Stimulated activated naive B cell treated with anti-CD40 and anti-IgM and Interleukin-4, amounts not matched to agents 10 μg/mL and 1 μg/mL and 100 μg/mL, for 72 hours (primary cell): ENCODE measurements at regions not wholly inside any gene's neighbourhood (a gene's known extent, or its start where the extent isn't known, plus 50 kb on each side); places are given as distances from the start of the nearest gene placed in this dataset.

ENCODE experiments used
- ATAC-seq, 2 donors: fragments of 150-1000 bp; cut with Tn5 transposase; replicated peaks; 2 replicates each; pipeline ENCODE4 v1.10.0; 2021; ENCODE audit warnings: moderate library complexity in 1 of 2
- DNase-seq: peaks from one replicate; pipeline ENCODE4 v3.0.0; 2021
- H3K27ac Mint-ChIP-seq: one replicate; pipeline ENCODE4 v1.8.0; 2022; ENCODE audit warnings: mild to moderate bottlenecking, mixed read lengths
- H3K27me3 Mint-ChIP-seq, 2 donors: one replicate each; pipeline ENCODE4 v1.8.0; 2022; ENCODE audit warnings: mixed read lengths in 2 of 2
- H3K36me3 Mint-ChIP-seq, 2 donors: one replicate each; pipeline ENCODE4 v1.8.0; 2022; ENCODE audit warnings: mixed read lengths in 2 of 2, mild to moderate bottlenecking in 1 of 2
- H3K4me1 Mint-ChIP-seq, 2 donors: one replicate each; pipeline ENCODE4 v1.8.0; 2022; ENCODE audit warnings: mixed read lengths in 2 of 2, mild to moderate bottlenecking in 1 of 2
- H3K4me3 Mint-ChIP-seq, 2 donors: one replicate each; pipeline ENCODE4 v1.8.0; 2022; ENCODE audit warnings: mild to moderate bottlenecking in 2 of 2, mixed read lengths in 2 of 2, moderate library complexity in 1 of 2
- H3K9me3 Mint-ChIP-seq, 2 donors: one replicate each; pipeline ENCODE4 v1.8.0; 2022; ENCODE audit warnings: mixed read lengths in 2 of 2, mild to moderate bottlenecking in 1 of 2

GRCh38 chr2:188146888-188147287, 144.8 kb upstream of the GULP1 start:
- peaks cover 0 to 2% of the 10 kb centered on the region in 2 donors for H3K9me3 Mint-ChIP-seq
- H3K4me3 Mint-ChIP-seq, result no peak overlapping the region
- ATAC-seq (no peak), DNase-seq (no peak)
- no peak overlapping the region for H3K27ac Mint-ChIP-seq
- H3K27me3 Mint-ChIP-seq, result no peaks in the 10 kb centered on the region
- no peaks in the 10 kb centered on the region for H3K36me3 Mint-ChIP-seq
- H3K4me1 Mint-ChIP-seq, result no peaks in the 10 kb centered on the region

DNA sequence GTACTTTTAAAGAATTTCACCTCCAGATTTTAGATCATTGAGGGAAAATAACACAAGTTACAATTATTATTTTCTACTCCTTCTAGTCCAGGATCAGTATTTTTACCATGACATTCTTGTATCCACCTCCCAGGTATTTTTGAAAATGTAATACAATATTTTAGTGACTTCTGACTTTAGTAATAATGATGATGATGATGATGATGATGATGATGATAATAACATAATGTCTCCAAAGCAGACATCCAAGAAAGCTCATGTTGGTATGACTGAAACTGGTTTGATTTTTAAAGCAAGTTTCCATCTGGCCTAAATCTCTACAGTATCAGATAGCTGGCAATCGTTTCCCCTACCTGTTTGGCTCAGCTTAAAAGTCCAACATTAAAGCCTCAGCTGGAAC, 140.0 kb upstream of the GULP1 start:
- no peak overlapping the region for H3K27ac Mint-ChIP-seq

DNA sequence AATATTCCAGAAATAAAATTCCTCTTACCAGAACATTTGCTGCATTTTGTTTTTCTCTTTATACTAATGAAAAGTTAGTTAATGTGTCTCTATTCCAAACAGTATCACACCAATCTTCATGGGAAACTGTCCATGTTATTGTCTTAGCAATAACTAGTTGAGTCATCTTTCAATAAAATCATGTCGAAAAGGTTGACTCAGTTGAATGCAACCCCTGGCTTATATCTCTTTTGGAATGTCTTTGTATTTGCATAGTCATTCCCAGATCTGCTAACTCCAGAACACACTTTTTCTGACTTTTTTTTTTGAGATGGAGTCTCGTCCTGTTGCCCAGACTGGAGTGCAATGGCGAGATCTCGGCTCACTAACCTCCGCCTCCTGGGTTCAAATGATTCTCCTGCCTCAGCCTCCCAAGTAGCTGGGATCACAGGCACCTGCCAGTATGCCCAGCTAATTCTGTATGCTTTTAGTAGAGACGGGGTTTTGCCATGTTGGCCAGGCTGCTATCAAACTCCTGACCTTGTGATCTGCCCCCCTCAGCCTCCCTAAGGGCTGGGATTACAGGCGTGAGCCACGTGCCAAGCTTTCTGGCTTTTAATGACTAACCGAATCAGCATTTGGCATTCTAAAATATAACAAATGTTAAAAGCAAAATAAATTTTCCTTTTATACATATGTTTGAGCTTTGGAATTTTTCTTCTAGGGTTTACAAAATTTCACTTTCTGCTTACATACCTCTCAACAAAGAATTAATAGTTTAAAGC, 133.2 kb upstream of the GULP1 start:
- H3K27ac Mint-ChIP-seq, result no peak overlapping the region
- no peaks in the 10 kb centered on the region for H3K36me3 Mint-ChIP-seq
- no peaks in the 10 kb centered on the region for H3K9me3 Mint-ChIP-seq
- ATAC-seq (no peak), DNase-seq (no peak)
- no peaks in the 10 kb centered on the region for H3K4me1 Mint-ChIP-seq
- H3K27me3 Mint-ChIP-seq, result no peaks in the 10 kb centered on the region
- no peak overlapping the region for H3K4me3 Mint-ChIP-seq

More for the DNA sequence above, 140.0 kb upstream of the GULP1 start:
- H3K27me3 Mint-ChIP-seq, result no peaks in the 10 kb centered on the region
- DNase-seq (no peak), ATAC-seq (no peak)
- peaks cover 0 to 5% of the 10 kb centered on the region in 2 donors for H3K9me3 Mint-ChIP-seq
- no peaks in the 10 kb centered on the region for H3K4me1 Mint-ChIP-seq
- H3K4me3 Mint-ChIP-seq, result no peak overlapping the region
- no peaks in the 10 kb centered on the region for H3K36me3 Mint-ChIP-seq

- DNase-seq (no peak), ATAC-seq (no peak)
- H3K4me1 Mint-ChIP-seq, result no peaks in the 10 kb centered on the region
- no peaks in the 10 kb centered on the region for H3K36me3 Mint-ChIP-seq
- no peaks in the 10 kb centered on the region for H3K9me3 Mint-ChIP-seq
- no peak overlapping the region for H3K27ac Mint-ChIP-seq
- H3K27me3 Mint-ChIP-seq, result no peaks in the 10 kb centered on the region
- no peak overlapping the region for H3K4me3 Mint-ChIP-seq
Observed at GRCh38 chr2:188159484-188159883, 132.2 kb upstream of the GULP1 start.

DNA sequence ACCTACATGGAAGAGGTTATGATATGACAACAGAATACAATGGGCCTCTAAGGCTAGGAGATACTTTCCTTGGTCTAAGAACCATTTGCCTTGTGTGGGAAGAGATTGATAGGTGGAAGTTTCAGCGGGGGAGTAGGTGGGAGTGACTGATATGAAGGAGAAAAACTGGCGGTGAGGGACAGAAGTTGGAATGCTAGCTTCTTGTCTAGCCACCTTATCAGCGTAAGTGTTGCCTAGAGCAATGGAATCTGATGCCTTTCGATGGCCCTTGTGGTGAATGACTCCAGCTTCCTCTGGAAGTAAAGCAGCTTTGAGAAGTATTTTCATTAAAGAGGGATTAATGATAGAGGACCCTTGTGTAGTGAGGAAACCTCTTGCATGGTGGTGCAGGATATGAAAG, 121.3 kb upstream of the GULP1 start:
- no peaks in the 10 kb centered on the region for H3K27me3 Mint-ChIP-seq
- no peak overlapping the region for H3K4me3 Mint-ChIP-seq
- ATAC-seq, result no peak
- DNase-seq, result no peak
- no peaks in the 10 kb centered on the region for H3K4me1 Mint-ChIP-seq
- no peaks in the 10 kb centered on the region for H3K36me3 Mint-ChIP-seq
- no peak overlapping the region for H3K27ac Mint-ChIP-seq
- peaks cover 6 to 22% of the 10 kb centered on the region in 2 donors for H3K9me3 Mint-ChIP-seq

GRCh38 chr2:188176620-188177019, 115.1 kb upstream of the GULP1 start:
- H3K27ac Mint-ChIP-seq, result no peak overlapping the region
- H3K27me3 Mint-ChIP-seq, result no peaks in the 10 kb centered on the region

DNA sequence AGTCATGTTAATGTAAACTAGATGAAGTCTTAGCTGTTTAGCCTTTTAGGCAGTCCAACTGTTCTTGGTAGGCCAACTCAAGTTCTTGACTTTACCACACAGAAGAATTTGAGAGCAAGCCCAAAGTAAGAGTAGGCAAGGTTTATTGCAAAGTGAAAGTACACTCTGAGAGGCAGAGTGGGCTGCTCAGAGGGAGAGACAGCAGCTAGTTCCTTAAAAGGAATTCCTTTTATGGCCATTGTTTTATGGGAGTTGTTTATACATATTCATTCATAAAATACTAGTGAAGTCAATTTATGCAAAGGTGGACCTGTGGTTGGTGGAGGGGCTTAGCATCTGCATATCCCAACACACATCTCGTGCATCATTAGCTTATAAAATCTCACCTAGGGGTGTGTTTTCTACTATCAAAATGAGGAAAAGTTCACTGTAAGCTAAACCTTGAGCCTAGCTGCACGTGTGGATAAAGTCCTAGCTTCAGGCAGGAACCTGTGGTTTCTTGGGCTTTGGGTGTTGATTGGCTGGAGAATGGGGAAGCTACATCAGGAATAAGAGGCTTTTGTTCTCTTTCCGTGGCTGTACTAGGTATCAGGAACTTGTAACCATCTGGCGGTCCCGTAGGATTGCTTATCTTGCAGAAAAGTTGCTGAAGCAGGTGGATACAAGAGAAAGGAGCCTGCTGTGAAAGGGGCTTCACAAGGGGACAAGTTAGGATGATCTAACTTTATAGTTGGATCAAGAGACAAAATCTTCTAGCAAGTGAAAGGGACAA, 110.4 kb upstream of the GULP1 start:
- H3K4me1 Mint-ChIP-seq, result no peaks in the 10 kb centered on the region
- no peak overlapping the region for H3K27ac Mint-ChIP-seq
- no peak for ATAC-seq
- no peak overlapping the region for H3K4me3 Mint-ChIP-seq
- H3K9me3 Mint-ChIP-seq, result peaks cover 0 to 8% of the 10 kb centered on the region in 2 donors
- no peak for DNase-seq
- H3K36me3 Mint-ChIP-seq, result no peaks in the 10 kb centered on the region
- H3K27me3 Mint-ChIP-seq, result no peaks in the 10 kb centered on the region

More at GRCh38 chr2:188176620-188177019, 115.1 kb upstream of the GULP1 start:
- Mint-ChIP-seq H3K9me3 (peaks cover 2 to 18% of the 10 kb centered on the region in 2 donors), H3K4me3 (no peak overlapping the region), H3K4me1 (no peaks in the 10 kb centered on the region), H3K36me3 (no peaks in the 10 kb centered on the region)
- no peak for ATAC-seq
- no peak for DNase-seq

DNA sequence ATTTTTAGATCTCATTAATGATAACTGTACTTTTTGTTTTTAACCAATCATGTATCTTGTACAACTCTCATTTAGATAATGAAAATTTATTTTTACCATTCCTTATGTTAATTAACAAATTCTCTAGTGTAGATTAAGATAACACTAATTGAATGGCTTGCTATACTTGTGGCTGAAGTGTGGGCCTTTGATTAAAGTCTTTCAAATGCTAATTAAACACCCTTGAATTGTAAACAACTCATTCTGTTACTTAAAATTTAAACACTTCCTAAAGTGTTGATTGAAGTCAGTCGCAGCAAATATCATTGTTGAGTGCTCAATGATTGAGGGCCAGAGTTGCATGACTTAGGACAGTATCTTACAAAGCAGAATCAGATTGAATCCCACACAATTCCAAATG, 109.8 kb upstream of the GULP1 start:
- H3K9me3 Mint-ChIP-seq, result peaks cover 0 to 8% of the 10 kb centered on the region in 2 donors
- no peak overlapping the region for H3K27ac Mint-ChIP-seq
- H3K4me1 Mint-ChIP-seq, result no peaks in the 10 kb centered on the region
- H3K27me3 Mint-ChIP-seq, result no peaks in the 10 kb centered on the region
- ATAC-seq (no peak), DNase-seq (no peak)
- H3K4me3 Mint-ChIP-seq, result no peak overlapping the region
- H3K36me3 Mint-ChIP-seq, result no peaks in the 10 kb centered on the region

GRCh38 chr2:188187726-188188125, 103.9 kb upstream of the GULP1 start:
- Mint-ChIP-seq H3K27ac (no peak overlapping the region), H3K4me1 (no peaks in the 10 kb centered on the region), H3K27me3 (no peaks in the 10 kb centered on the region), H3K36me3 (no peaks in the 10 kb centered on the region), H3K9me3 (peaks cover 3 to 7% of the 10 kb centered on the region in 2 donors), H3K4me3 (no peak overlapping the region)
- ATAC-seq (no peak), DNase-seq (no peak)

GRCh38 chr2:188189356-188189755, 102.3 kb upstream of the GULP1 start:
- H3K4me3 Mint-ChIP-seq, result no peak overlapping the region
- no peak overlapping the region for H3K27ac Mint-ChIP-seq
- H3K36me3 Mint-ChIP-seq, result no peaks in the 10 kb centered on the region
- H3K4me1 Mint-ChIP-seq, result no peaks in the 10 kb centered on the region
- no peaks in the 10 kb centered on the region for H3K27me3 Mint-ChIP-seq
- H3K9me3 Mint-ChIP-seq, result peaks cover 3 to 7% of the 10 kb centered on the region in 2 donors
- ATAC-seq, result no peak
- no peak for DNase-seq

- ATAC-seq, result no peak
- Mint-ChIP-seq H3K9me3 (peaks cover 3 to 5% of the 10 kb centered on the region in 2 donors), H3K27me3 (no peaks in the 10 kb centered on the region), H3K4me1 (no peaks in the 10 kb centered on the region), H3K27ac (no peak overlapping the region), H3K36me3 (no peaks in the 10 kb centered on the region), H3K4me3 (no peak overlapping the region)
- DNase-seq, result no peak
Observed at GRCh38 chr2:188193230-188193629, 98.4 kb upstream of the GULP1 start.

DNA sequence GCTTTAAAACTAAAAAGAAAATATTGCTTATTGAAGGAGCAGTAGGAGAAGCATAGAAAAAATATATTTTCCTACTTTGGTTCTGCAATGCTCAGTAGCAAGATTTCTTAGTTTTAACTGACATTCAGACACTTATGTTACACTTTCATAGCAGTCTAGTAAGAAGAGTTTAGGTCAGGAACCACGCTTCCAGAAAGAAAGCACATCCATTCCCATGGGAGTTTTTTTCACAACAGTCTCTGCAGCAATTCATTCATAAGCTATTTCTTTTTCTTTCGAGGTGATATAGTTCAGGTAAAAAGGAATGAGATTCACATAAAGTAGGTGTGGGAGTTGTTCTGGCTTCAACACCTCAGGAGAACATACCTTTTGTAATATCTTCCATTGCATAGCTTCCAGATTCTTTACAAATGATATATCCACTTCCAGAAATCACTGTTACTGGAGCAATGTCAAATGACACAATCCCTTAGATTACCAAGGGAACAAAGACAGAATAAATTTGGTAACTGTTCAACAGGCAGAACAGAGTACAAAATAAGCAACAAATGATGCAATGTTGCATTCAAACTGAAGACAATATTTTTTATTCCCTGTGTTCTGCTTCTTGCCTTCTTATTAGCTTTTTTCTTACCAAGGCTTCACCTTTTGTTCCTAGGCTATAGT, 95.2 kb upstream of the GULP1 start:
- Mint-ChIP-seq H3K36me3 (no peaks in the 10 kb centered on the region), H3K4me1 (no peaks in the 10 kb centered on the region), H3K4me3 (no peak overlapping the region), H3K27me3 (no peaks in the 10 kb centered on the region), H3K9me3 (no peaks in the 10 kb centered on the region), H3K27ac (no peak overlapping the region)
- no peak for DNase-seq
- no peak for ATAC-seq

GRCh38 chr2:188199716-188200128, 92.0 kb upstream of the GULP1 start:
- Mint-ChIP-seq H3K27me3 (no peaks in the 10 kb centered on the region), H3K36me3 (no peaks in the 10 kb centered on the region), H3K27ac (no peak overlapping the region), H3K9me3 (no peaks in the 10 kb centered on the region), H3K4me3 (no peak overlapping the region), H3K4me1 (no peaks in the 10 kb centered on the region)
- DNase-seq, result no peak
- ATAC-seq, result no peak

GRCh38 chr2:188201639-188202038, 90.0 kb upstream of the GULP1 start:
- ATAC-seq, result no peak
- H3K4me3 Mint-ChIP-seq, result no peak overlapping the region
- no peaks in the 10 kb centered on the region for H3K9me3 Mint-ChIP-seq
- H3K27me3 Mint-ChIP-seq, result no peaks in the 10 kb centered on the region
- H3K36me3 Mint-ChIP-seq, result no peaks in the 10 kb centered on the region
- no peak for DNase-seq
- H3K27ac Mint-ChIP-seq, result no peak overlapping the region
- no peaks in the 10 kb centered on the region for H3K4me1 Mint-ChIP-seq

DNA sequence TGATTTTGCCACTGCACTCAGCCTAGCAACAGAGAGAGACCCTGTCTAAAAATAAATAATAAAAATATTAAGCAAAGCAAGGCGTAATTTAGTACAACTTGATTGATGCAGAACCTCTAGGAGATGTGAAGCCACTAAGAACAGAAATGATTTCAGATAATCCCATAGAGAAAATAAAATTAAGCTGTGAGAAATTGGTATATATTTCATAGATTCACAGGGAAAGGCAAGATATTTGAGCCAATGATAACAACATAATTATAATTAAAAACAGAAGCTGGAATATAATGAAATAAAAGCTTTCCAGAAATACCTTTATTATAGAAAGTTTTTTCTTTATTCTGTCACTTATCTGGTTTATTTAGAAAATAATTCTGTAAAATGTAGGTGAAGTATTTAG, 88.9 kb upstream of the GULP1 start:
- no peak overlapping the region for H3K4me3 Mint-ChIP-seq
- H3K27me3 Mint-ChIP-seq, result no peaks in the 10 kb centered on the region
- H3K36me3 Mint-ChIP-seq, result no peaks in the 10 kb centered on the region
- DNase-seq (no peak), ATAC-seq (no peak)
- H3K9me3 Mint-ChIP-seq, result no peaks in the 10 kb centered on the region
- no peaks in the 10 kb centered on the region for H3K4me1 Mint-ChIP-seq
- H3K27ac Mint-ChIP-seq, result no peak overlapping the region
